ENCODE measurements at regions not wholly inside any gene's neighbourhood (a gene's known extent, or its start where the extent isn't known, plus 50 kb on each side); places are given as distances from the start of the nearest gene placed in this dataset.
"Not testable (repeated sequence)": the region's sequence is repeated elsewhere in the genome, so short reads cannot be mapped to it uniquely, and the experiment has no call there.

DNA sequence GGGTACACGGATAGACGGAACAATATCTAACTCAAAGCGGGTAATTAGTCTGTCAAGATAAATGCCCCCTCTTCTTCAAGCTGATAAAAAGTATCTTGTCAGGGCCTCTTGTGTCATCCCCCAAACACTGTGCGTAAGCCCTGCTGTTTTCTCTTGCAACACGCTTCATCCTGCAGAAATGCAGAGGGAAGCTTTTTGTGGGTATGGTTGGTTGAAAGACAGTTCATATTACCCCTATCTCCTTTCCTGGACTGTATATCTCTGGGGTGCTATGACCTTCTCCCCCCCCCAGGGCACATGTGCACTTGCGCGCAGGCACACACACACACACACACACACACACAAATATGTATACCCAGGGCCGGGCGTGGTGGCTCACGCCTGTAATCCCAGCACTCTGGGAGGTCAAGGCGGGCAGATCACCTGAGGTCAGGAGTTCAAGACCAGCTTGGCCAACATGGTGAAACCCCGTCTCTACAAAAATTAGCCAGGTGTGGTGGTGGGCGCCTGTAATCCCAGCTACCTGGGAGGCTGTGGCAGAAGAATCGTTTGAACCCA is 143.6 kb upstream of the CITED2 start:
- DNase-seq (ENCODE audit: low read depth in 2 of 2) = not testable (repeated sequence)

DNA sequence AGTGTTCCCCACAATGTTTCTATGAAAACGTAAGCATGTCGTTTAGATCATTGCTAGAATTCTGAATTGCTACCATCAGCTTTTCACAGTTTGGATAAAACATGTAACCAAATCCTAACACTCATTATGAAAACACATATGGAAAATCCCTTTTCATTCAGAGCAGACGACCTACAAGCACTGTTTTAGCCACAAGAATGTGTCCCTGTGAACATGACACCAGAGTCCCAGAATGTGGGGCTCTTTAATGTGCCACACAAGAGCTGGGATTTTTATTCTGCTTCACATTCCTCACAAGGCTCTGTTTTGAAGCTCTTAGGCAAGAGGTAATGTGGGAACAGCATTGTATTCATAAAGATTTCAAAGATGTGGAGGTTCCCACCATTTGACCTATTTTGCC is 141.1 kb upstream of the CITED2 start:
- no peak for DNase-seq (ENCODE audit: low read depth in 2 of 2)

DNA sequence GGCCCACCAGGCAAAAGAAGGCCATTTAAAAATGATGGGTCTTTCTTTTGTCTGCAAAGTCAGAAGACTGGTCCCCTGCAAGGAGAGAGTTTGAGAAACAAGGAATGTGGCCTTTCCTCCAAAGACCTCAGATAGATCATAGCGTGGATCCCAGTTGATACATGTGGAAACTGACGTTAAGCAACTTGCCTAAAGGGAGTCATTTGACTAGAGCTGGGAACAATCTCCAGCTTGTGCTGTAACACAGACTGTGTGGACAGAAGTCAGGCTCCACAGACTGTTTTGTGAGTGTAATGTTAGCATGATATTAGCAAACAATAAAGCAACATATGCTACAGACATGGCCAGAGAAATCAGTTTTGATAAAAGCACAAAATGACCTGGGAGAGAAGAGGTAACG is 140.4 kb upstream of the CITED2 start:
- no peak for DNase-seq (ENCODE audit: low read depth in 2 of 2)

DNA sequence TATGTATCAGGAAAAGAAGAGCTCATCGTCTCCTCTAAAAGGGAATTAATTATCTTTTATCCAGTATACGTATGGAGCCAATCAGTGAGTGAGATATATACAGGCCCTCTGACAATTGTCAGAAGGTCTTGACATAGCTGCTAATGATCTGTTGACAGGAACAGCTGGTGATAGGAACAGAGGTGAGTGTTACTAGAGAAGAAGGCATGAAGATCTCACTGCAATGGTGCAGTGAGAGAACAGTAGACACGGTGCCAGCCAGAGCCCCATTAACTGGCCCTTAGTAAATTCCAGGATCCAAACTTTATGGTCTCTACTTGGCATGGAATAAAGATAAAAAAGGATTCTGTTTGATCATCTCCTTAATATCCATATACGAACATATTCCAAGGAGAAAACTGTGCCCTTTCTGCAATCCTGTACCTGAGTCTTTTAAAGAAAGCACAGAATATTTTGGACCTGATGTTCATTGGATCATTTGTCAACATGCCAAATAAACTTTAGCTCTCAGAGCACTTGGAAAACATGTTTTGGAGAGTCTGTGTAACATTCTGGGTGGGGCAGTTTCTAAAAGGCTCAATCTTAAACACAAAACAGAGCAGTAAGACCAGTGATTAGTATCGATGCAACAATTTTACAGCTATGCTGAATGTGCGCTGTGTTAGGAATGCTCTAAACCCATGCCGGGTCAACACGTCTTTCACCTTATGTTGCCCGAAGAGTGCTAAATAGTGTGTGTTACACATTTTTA is 135.8 kb upstream of the CITED2 start:
- DNase-seq (ENCODE audit: low read depth in 2 of 2) = no peak

- no peak for DNase-seq (ENCODE audit: low read depth in 2 of 2)
Measured at GRCh38 chr6:139509167-139509566, 134.7 kb upstream of the CITED2 start.

DNA sequence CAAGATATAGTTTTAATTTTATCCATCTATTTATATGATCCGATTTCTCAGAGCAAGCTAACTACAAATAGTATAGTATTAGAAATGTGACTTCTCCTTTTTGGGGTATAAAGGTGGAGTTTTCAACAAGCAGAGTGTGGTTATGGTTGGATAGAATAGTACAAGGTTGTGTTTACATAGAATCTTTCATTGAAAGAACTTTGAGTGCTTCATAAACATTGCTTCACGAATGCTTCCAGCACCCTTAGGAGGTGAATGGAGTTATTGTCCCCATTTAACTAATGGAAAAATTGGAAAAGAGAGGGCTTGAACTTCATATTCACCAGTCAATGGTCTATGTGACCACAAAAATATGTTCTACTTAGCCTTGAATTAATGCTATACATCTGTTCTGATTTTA is 134.1 kb upstream of the CITED2 start:
- DNase-seq (ENCODE audit: low read depth in 2 of 2) = no peak

DNA sequence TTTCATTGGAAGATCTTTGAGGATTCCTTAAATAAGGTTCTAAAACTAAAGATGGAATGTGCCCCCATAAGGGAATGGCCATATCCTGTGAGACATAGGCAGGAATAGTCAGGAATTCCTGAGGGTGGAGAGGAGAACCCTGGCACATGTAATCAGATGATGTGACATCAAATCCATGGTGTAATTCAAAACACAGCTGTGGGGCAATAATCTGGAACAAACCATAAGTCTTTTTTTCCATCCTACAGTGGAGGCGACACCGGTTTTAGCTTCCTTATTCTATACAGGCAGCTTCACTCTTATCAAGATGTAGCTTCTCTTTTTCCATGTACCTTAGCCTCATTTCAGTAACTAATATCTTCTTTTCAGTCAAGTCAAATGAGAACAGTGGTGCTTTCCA is 133.6 kb upstream of the CITED2 start:
- no peak for DNase-seq (ENCODE audit: low read depth in 2 of 2)

GRCh38 chr6:139500977-139501376 is 126.5 kb upstream of the CITED2 start:
- DNase-seq (ENCODE audit: low read depth in 2 of 2) = no peak

- no peak for DNase-seq (ENCODE audit: low read depth in 2 of 2)
Measured at GRCh38 chr6:139498715-139499114, 124.3 kb upstream of the CITED2 start.

DNA sequence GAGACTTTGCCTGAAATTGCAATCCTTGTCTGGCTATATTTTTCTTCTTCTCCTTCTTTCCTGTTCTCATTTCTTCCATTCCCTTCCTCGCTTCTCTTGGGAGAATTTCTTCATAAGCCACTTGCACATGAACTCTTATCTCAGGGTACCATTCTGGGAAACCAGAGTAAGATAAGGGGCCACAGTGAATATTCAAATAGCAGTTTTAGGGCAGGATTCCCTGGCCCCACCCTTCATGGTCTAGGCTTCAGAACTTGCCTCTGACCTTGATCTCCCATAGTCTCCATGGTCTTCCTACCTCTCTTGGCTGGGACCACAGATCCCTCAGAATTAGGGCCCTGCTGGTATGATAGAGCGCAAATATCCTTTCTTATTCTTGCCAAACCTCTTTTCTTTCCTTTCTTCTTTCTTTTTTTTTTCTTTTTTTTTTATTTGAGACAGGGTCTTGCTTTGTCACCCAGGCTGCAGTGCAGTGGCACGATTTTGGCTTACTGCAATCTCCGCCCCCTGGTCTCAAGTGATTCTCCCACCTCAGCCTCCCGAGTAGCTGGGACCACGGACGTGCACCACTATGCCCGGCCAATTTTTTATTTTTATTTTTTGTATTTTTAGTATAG is 123.0 kb upstream of the CITED2 start:
- no peak for DNase-seq (ENCODE audit: low read depth in 2 of 2)

DNA sequence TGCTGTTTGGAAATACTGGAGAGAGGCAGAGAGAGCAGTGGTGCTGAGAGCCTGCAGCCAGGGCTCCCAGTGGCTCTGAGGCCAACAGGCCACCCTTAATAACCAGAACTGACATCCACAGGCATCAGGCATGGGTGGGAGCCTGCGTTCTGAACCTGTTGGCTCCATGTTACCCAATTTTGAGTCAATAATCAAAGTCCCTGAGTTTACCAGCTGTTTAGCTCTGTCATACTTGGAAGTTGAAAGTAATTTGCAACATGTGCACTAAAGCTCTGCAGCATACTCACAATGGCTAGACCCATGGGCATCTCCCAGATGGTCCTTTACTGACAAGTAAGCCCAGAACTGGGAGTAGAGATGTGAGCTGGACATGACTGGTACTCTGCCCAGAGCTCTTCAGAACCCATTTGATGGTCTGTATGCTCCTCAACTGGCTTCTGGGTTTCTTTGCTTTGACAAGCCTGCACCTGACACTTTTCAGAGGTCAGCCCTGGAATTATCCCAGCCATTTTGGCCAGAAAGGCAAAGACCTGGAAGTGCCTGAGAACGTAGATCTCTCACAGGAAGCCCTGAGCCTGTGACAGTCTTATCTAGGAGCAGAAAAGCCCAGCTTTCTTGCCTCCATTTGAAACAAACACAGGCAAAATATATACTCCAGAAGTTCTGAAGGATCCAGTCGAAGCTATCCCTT is 122.4 kb upstream of the CITED2 start:
- DNase-seq (ENCODE audit: low read depth in 2 of 2) = no peak

DNA sequence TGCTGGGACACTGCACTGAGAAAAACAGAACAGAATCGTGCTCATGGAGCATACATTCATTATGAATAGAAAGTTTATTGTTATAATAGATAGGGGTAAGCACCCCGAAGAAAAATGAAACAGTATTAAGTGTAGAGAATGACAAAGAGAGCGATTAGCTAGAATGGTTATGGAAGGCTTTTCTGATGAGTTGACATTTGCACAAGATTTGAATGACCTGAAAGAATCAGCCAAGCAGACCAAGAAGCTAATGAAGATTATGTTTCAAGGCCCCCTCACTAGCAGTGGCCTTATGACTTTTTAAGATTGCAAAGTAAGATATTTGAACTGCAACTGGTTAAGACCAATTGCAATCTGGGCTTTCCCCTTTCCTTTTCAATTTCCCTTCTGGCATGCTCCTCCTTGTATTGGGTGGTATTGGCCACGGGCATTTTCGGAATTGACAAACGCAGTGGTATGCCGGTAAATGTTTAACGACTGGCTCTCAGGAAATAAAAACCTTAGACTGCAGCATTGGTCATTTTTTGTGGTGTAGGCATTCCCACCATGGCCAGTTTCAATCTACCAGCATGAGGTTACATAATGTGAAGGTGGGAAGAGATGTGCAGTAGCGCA is 120.0 kb upstream of the CITED2 start:
- no peak for DNase-seq (ENCODE audit: low read depth in 2 of 2)

GRCh38 chr6:139490482-139490881 is 116.0 kb upstream of the CITED2 start:
- peak in 1 of 2 donors; percentile 3 for DNase-seq (ENCODE audit: low read depth in 2 of 2)

- DNase-seq (ENCODE audit: low read depth in 2 of 2) = no peak
Measured at GRCh38 chr6:139486476-139486799, 112.0 kb upstream of the CITED2 start.

- no peak for DNase-seq (ENCODE audit: low read depth in 2 of 2)
Measured at GRCh38 chr6:139485742-139486475, 111.5 kb upstream of the CITED2 start.

DNA sequence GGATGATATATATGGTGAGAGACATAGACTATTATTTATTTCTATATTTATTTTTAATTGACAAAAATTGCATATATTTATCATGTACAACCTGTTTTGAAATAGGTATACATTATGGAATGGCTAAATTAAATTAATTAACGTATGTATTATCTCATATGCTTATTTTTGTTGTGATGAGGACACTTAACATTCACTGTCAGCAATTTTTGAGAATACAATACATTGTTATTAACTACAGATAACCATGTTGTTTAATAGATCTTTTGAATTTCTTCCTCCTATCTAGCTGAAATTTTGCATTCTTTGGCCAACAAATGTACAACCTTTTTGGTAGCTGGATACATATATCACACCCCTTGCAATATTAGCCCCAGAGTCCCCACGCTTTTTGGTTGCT is 110.7 kb upstream of the CITED2 start:
- DNase-seq (ENCODE audit: low read depth in 2 of 2) = no peak

DNA sequence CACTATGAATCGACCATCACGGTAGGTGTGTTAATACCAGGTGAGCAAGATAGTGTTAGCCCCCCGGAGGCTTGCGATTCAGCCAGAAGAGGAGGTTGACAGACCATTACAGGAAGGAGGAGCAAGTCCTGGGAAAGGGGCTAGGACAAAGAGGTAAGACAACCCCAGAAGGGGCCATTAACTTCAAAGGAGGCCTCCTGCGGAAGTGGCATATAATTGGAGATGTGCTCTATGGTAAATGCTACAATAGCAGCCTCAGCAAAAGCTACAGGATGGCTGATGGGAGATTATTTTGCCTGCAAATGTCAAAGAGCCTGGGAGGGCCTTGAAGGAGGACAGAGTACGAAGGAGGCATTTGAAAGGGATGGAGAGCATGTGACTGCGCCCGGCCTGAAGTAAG is 108.6 kb upstream of the CITED2 start:
- no peak for DNase-seq (ENCODE audit: low read depth in 2 of 2)

DNA sequence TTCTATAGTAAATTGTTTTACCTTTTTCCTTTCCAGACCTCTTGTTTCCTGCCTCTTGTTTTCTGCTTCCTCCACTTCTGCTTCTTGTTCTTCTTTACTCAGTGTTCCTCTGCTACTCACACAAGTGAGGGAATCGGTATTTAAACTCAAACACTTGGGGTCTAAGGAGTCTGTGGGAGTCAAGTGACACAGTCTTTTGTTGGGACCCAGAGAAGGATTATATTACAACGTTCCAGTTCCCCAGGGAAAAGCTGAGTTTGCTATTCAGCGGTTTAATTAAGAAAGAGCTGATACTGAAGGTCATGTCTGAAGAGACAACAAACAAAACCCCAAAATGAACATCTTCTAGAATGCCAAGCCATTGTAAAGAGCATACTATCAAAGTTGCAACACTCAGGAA is 107.8 kb upstream of the CITED2 start:
- DNase-seq (ENCODE audit: low read depth in 2 of 2) = no peak

DNA sequence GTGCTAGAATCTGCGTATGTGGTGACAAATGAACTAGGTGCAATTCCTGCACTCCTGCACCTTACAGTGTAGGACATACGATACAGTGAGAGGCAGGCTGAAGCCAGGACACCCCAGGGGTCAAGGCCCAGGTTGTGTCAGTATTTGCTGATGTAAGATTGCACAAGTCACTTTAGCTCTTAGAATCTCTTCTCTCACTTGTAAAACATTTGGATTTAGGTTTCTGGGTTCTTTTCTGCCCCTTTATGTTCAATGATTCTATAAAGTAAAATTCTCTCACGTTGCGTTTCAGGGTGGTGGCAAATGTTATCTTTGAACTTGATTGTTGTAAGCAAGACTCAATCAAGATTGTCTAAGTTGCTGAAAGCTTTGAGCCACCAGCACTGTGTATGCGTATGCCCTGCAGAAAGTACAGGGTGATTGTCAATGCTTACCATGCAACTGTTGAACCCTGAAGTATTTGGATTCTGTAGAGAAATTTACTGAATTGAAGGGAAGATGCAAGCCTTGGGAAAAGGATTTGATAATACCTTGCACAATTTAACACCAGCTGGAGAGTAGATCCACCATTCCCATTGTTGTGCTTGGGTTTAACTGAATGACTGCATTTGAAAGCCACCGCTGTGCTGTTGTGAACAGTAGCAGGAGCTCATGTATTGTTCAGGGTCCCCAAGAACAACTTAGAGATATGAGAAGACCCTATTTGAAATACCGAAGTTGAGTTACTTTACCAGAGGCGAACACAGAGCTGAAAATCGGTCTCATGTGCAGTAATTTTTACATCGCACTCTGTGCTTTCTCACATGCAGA is 106.1 kb upstream of the CITED2 start:
- no peak for DNase-seq (ENCODE audit: low read depth in 2 of 2)

DNA sequence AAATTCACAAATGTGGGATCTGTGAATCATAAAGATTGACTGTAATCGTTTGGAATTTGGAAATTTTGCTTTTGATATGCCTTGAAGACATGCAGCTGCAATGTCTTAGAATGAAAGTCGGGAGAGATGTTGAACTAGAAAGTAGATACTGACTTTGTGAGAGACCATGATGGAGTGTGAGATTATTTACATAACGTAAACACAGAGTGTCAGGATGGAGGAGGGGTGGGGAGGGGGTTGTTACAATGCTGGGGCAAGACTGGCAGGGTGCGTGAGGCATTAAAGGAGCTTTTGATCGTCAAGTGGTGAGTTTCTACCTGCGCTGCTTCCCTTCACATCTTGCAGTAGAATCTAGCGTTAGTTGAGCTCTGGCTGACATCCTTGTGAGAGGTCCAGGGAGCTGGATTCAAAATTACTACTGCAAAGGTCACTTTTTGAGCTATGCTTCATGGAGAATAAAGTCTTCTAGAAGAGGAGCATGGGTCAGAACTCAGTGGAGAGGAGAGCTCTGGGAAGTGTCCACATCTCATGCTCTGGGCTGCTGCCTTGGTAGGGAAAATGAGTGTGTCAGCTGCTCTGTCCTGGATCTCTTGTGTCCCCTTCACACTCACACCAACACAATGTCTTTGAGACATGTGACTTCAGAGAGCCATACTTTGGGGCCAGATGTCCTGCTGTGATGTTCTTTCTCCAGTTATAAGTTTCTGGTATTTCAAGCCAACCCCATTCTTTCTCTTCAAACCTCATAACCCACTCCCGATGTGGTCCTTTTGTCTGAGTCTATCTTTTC is 105.2 kb upstream of the CITED2 start:
- no peak for DNase-seq (ENCODE audit: low read depth in 2 of 2)

Measured in stimulated activated CD8-positive, alpha-beta memory T cell treated with anti-CD3 and anti-CD28 coated beads, Interleukin-7, amount 100 ng/mL, for 4 hours (primary cell).